Head of caudate nucleus (tissue), 42 donors: ENCODE measurements at regions not wholly inside any gene's neighbourhood (a gene's known extent, or its start where the extent isn't known, plus 50 kb on each side); places are given as distances from the start of the nearest gene placed in this dataset.
"Not testable (repeated sequence)": the region's sequence is repeated elsewhere in the genome, so short reads cannot be mapped to it uniquely, and the experiment has no call there.

Experiments
- DNase-seq, 42 donors: peaks; one replicate each; pipeline versions ENCODE4 v3.0.0 to v3.0.0-alpha.2; 2020 to 2021; ENCODE audit warnings: mixed read lengths in 7 of 42
- intact Hi-C: fragments of 100-400 bp; cut with DNase I; formaldehyde crosslinking; loops from one replicate; pipeline ENCODE4 v1.15.0; 2022

GRCh38 chr16:14002416-14002990, 68.6 kb upstream of the MRTFB start:
- intact Hi-C loops: no loop called here

GRCh38 chr16:14003074-14003570, 68.0 kb upstream of the MRTFB start:
- peak; percentile 58 to 96 (median 86) for DNase-seq
- intact Hi-C loops: no loop called here

More at GRCh38 chr16:14002416-14002990, 68.6 kb upstream of the MRTFB start:
- no peak for DNase-seq

- intact Hi-C loops: no loop called here
- DNase-seq: no peak
Observed at GRCh38 chr16:14004031-14004728, 66.9 kb upstream of the MRTFB start.

- DNase-seq: no peak
- intact Hi-C loops: no loop called here
Observed at GRCh38 chr16:14004729-14005315, 66.3 kb upstream of the MRTFB start.

- intact Hi-C loops: no loop called here
- DNase-seq: no peak
Observed at GRCh38 chr16:14005335-14005734, 65.8 kb upstream of the MRTFB start.

- intact Hi-C loops: no loop called here
- no peak for DNase-seq
Observed at GRCh38 chr16:14007450-14007849, 63.7 kb upstream of the MRTFB start.

- no peak for DNase-seq
Observed at GRCh38 chr16:14011001-14011400, 60.1 kb upstream of the MRTFB start.

GRCh38 chr16:14011846-14012245, 59.3 kb upstream of the MRTFB start:
- DNase-seq: peak in 31 of 42 donors; percentile 20 to 83 (median 54)
- intact Hi-C loops: no loop called here

More at GRCh38 chr16:14011001-14011400, 60.1 kb upstream of the MRTFB start:
- intact Hi-C loops: no loop called here

- no peak for DNase-seq
- intact Hi-C loops: no loop called here
Observed at GRCh38 chr16:14013145-14013570, 58.0 kb upstream of the MRTFB start.

GRCh38 chr16:14013571-14014283, 57.4 kb upstream of the MRTFB start:
- intact Hi-C loops: no loop called here
- DNase-seq: no peak

- DNase-seq: no peak
- intact Hi-C loops: no loop called here
Observed at GRCh38 chr16:14014284-14014625, 56.9 kb upstream of the MRTFB start.

- intact Hi-C loops: no loop called here
- no peak for DNase-seq
Observed at GRCh38 chr16:14015033-14015432, 56.1 kb upstream of the MRTFB start.

- no peak for DNase-seq
- intact Hi-C loops: no loop called here
Observed at GRCh38 chr16:14015461-14015860, 55.7 kb upstream of the MRTFB start.

GRCh38 chr16:14015948-14016347, 55.2 kb upstream of the MRTFB start:
- DNase-seq: no peak

GRCh38 chr16:14016362-14016761, 54.8 kb upstream of the MRTFB start:
- DNase-seq, intact Hi-C loops: not testable (repeated sequence)

More at GRCh38 chr16:14015948-14016347, 55.2 kb upstream of the MRTFB start:
- intact Hi-C loops: no loop called here

GRCh38 chr16:14017886-14018285, 53.2 kb upstream of the MRTFB start:
- intact Hi-C loops: no loop called here
- no peak for DNase-seq

- no peak for DNase-seq
- intact Hi-C loops: no loop called here
Observed at GRCh38 chr16:14018851-14019250, 52.3 kb upstream of the MRTFB start.

- DNase-seq: no peak
- intact Hi-C loops: no loop called here
Observed at GRCh38 chr16:14020141-14020540, 51.0 kb upstream of the MRTFB start.
